WERI-Rb-1 (cell line): ENCODE measurements at regions not wholly inside any gene's neighbourhood (a gene's known extent, or its start where the extent isn't known, plus 50 kb on each side); places are given as distances from the start of the nearest gene placed in this dataset.

Experiments
- DNase-seq: peaks from one replicate; pipeline ENCODE4 v3.0.0-alpha.2; 2020
- H3K27ac ChIP-seq: fragments of 250-450 bp; sonication (Bioruptor Pico); 2 replicates; pipeline ENCODE4 v1.5.1; 2020; ENCODE audit warnings: mild to moderate bottlenecking, moderate library complexity
- H3K27me3 ChIP-seq: fragments of 250-450 bp; sonication (Bioruptor Pico); 2 replicates; pipeline ENCODE4 v1.5.1; 2021; ENCODE audit warnings: mild to moderate bottlenecking, low read depth, moderate library complexity; ENCODE audit not compliant: insufficient read depth, severe bottlenecking
- H3K36me3 ChIP-seq: fragments of 250-450 bp; sonication (Bioruptor Pico); 2 replicates; pipeline ENCODE4 v1.5.1; 2020; ENCODE audit warnings: mild to moderate bottlenecking, moderate library complexity
- H3K4me3 ChIP-seq: 2 replicates; pipeline ENCODE4 v1.5.1; 2011; ENCODE audit warnings: low read depth, mild to moderate bottlenecking, control low read depth, low read length
- H3K9me3 ChIP-seq: fragments of 250-450 bp; sonication (Bioruptor Pico); 2 replicates; pipeline ENCODE4 v1.5.1; 2021; ENCODE audit warnings: mild to moderate bottlenecking, moderate library complexity; ENCODE audit not compliant: severe bottlenecking
- CTCF ChIP-seq: IDR thresholded peaks from 2 replicates; pipeline ENCODE4 v1.5.1; 2011; ENCODE audit warnings: low read depth, mild to moderate bottlenecking, control low read depth, inconsistent platforms, low read length

GRCh38 chr3:22490747-22491146 is 712.4 kb upstream of the UBE2E2 start:
- H3K9me3 ChIP-seq: no peaks in the 10 kb centered on the region
- DNase-seq: no peak
- H3K36me3 ChIP-seq: no peaks in the 10 kb centered on the region
- H3K27ac ChIP-seq: no peak overlapping the region
- H3K27me3 ChIP-seq: no peaks in the 10 kb centered on the region
- TF ChIP-seq CTCF: no peak
- H3K4me3 ChIP-seq: no peak overlapping the region

GRCh38 chr3:22491344-22491743 is 711.8 kb upstream of the UBE2E2 start:
- no peak for TF ChIP-seq CTCF
- Histone ChIP-seq H3K27ac (no peak overlapping the region), H3K36me3 (no peaks in the 10 kb centered on the region)

GRCh38 chr3:22492342-22492741 is 710.8 kb upstream of the UBE2E2 start:
- Histone ChIP-seq H3K9me3 (no peaks in the 10 kb centered on the region), H3K27me3 (no peaks in the 10 kb centered on the region), H3K4me3 (no peak overlapping the region), H3K27ac (no peak overlapping the region), H3K36me3 (no peaks in the 10 kb centered on the region)
- no peak for TF ChIP-seq CTCF
- DNase-seq: no peak

More at GRCh38 chr3:22491344-22491743, 711.8 kb upstream of the UBE2E2 start:
- no peak overlapping the region for H3K4me3 ChIP-seq
- DNase-seq: no peak
- H3K9me3 ChIP-seq: no peaks in the 10 kb centered on the region
- no peaks in the 10 kb centered on the region for H3K27me3 ChIP-seq

- Histone ChIP-seq H3K9me3 (no peaks in the 10 kb centered on the region), H3K4me3 (no peak overlapping the region), H3K36me3 (no peaks in the 10 kb centered on the region), H3K27me3 (no peaks in the 10 kb centered on the region), H3K27ac (no peak overlapping the region)
- no peak for DNase-seq
- no peak for TF ChIP-seq CTCF
Observed at GRCh38 chr3:22495241-22495640, 707.9 kb upstream of the UBE2E2 start.

- H3K4me3 ChIP-seq: no peak overlapping the region
- no peak overlapping the region for H3K27ac ChIP-seq
Observed at GRCh38 chr3:22495791-22496190, 707.3 kb upstream of the UBE2E2 start.

More at GRCh38 chr3:22495791-22496190, 707.3 kb upstream of the UBE2E2 start:
- no peak for DNase-seq
- no peaks in the 10 kb centered on the region for H3K9me3 ChIP-seq
- H3K36me3 ChIP-seq: no peaks in the 10 kb centered on the region
- TF ChIP-seq CTCF: no peak
- H3K27me3 ChIP-seq: no peaks in the 10 kb centered on the region
